PC-9 (cell line): ENCODE measurements at regions not wholly inside any gene's neighbourhood (a gene's known extent, or its start where the extent isn't known, plus 50 kb on each side); places are given as distances from the start of the nearest gene placed in this dataset.

Experiments
- BruUV-seq: library from RNA; stranded (reverse); fragments of 400-500 nt; replicated peaks from 2 replicates; lab custom pipeline; 2021; lab: Mats Ljungman, UMichigan
- CTCF ChIA-PET: fragments of 300-600 bp; sonication (Branson Sonifier 250); formaldehyde crosslinking; loops from one replicate; lab custom pipeline; 2022; ENCODE audit warnings: antibody characterized with exemption; lab: Charles Lee
- POLR2A ChIA-PET: fragments of 300-600 bp; sonication (Branson Sonifier 250); formaldehyde crosslinking; loops from one replicate; lab custom pipeline; 2022; ENCODE audit warnings: antibody characterized with exemption; ENCODE audit not compliant: unreplicated experiment; lab: Charles Lee
- DNase-seq, 2 experiments: peaks; one replicate each; pipeline versions ENCODE4 v3.0.0 to v3.0.0-alpha.2; 2015 to 2022; ENCODE audit warnings: mixed read lengths in 1 of 2
- H2AFZ ChIP-seq: fragments of 200-600 bp; sonication (generic); 2 replicates; pipeline ENCODE4 v1.8.1; 2017; ENCODE audit warnings: antibody characterized with exemption
- H3F3A ChIP-seq: fragments of 200-600 bp; sonication (generic); 2 replicates; pipeline ENCODE4 v1.8.1; 2017; ENCODE audit warnings: antibody characterized with exemption, mild to moderate bottlenecking, low read depth; ENCODE audit not compliant: insufficient read depth
- H3K27ac ChIP-seq: fragments of 200-600 bp; sonication (generic); 2 replicates; pipeline ENCODE4 v1.6.1; 2016; ENCODE audit warnings: mixed run types
- H3K27me3 ChIP-seq: fragments of 200-600 bp; sonication (generic); 2 replicates; pipeline ENCODE4 v1.6.1; 2016; ENCODE audit warnings: low read depth, mixed run types; ENCODE audit not compliant: insufficient read depth
- H3K36me3 ChIP-seq: fragments of 200-600 bp; sonication (generic); 2 replicates; pipeline ENCODE4 v1.6.1; 2016; ENCODE audit warnings: low read depth, mixed run types
- H3K4me1 ChIP-seq: fragments of 200-600 bp; sonication (generic); replicated peaks from 2 replicates; pipeline ENCODE4 v1.6.1; 2016; ENCODE audit warnings: mixed run types; ENCODE audit not compliant: insufficient read depth
- H3K4me2 ChIP-seq: fragments of 200-600 bp; sonication (generic); 2 replicates; pipeline ENCODE4 v1.6.1; 2017; ENCODE audit warnings: mixed run types
- H3K4me3 ChIP-seq: fragments of 200-600 bp; sonication (generic); 2 replicates; pipeline ENCODE4 v1.6.1; 2016; ENCODE audit warnings: mixed run types
- H3K79me2 ChIP-seq: fragments of 200-600 bp; sonication (generic); 2 replicates; pipeline ENCODE4 v1.6.1; 2017; ENCODE audit warnings: low read depth, mixed run types
- H3K9me2 ChIP-seq: fragments of 200-600 bp; sonication (generic); 2 replicates; pipeline ENCODE4 v1.8.1; 2017; ENCODE audit warnings: mild to moderate bottlenecking; ENCODE audit not compliant: insufficient read depth
- H3K9me3 ChIP-seq: fragments of 200-600 bp; sonication (generic); 2 replicates; pipeline ENCODE4 v1.8.1; 2016; ENCODE audit warnings: low read depth; ENCODE audit not compliant: insufficient read depth
- H4K20me1 ChIP-seq: fragments of 200-600 bp; sonication (generic); 2 replicates; pipeline ENCODE4 v1.8.1; 2017; ENCODE audit not compliant: insufficient read depth
- CTCF ChIP-seq: fragments of 200-600 bp; sonication (generic); conservative IDR thresholded peaks from 2 replicates; pipeline ENCODE4 v1.6.1; 2017; ENCODE audit warnings: mixed run types, antibody characterized with exemption, mild to moderate bottlenecking, moderate library complexity
- EZH2 ChIP-seq: fragments of 200-600 bp; sonication (generic); IDR thresholded peaks from 2 replicates; pipeline ENCODE4 v1.8.0; 2017; ENCODE audit warnings: antibody characterized with exemption, low read depth
- intact Hi-C: fragments of 100-400 bp; cut with micrococcal nuclease; formaldehyde crosslinking; loops from one replicate; pipeline ENCODE4 v1.10.0; 2022; ENCODE audit not compliant: unreplicated experiment

DNA sequence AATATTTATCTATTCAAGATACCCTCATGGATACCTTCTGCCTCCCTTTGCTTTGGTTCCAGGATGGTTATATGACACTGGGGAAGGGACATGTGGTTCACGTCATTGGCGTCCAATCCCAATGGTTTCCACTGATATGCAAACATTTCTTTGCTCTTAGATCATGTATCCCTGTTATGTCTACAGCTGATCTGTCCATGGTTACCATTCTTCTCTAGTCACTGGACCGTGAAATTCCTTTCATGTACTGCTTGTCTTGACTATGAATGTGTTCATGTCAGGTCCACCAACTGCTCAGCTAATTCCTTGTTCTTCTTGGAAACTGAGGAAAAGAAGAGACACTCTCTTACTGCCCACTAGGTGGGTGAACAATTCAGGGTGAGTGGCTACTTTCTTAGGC lies 391.1 kb upstream of the ZNF608 start:
- Histone ChIP-seq H3K79me2 (no peaks in the 10 kb centered on the region), H3K9me2 (no peaks in the 10 kb centered on the region), H3K27ac (no peak overlapping the region), H3K36me3 (no peaks in the 10 kb centered on the region), H2AFZ (no peak overlapping the region), H3K4me2 (no peak overlapping the region), H3K9me3 (no peaks in the 10 kb centered on the region; the same call in 1 of the 2 replicates), H3K4me1 (no peaks in the 10 kb centered on the region), H3F3A (no peaks in the 10 kb centered on the region), H3K27me3 (no peaks in the 10 kb centered on the region), H3K4me3 (no peak overlapping the region), H4K20me1 (no peaks in the 10 kb centered on the region)
- ChIA-PET CTCF (no interaction called here), POLR2A (no interaction called here)
- TF ChIP-seq CTCF (no peak), EZH2 (no peak)
- BruUV-seq = no TSS peak
- DNase-seq = no peak
- intact Hi-C loops = no loop called here

GRCh38 chr5:125138266-125138665 lies 391.8 kb upstream of the ZNF608 start:
- no peak for DNase-seq
- TF ChIP-seq EZH2 (no peak), CTCF (no peak)
- H3K9me3 ChIP-seq = no peaks in the 10 kb centered on the region
- POLR2A ChIA-PET = no interaction called here
- no peaks in the 10 kb centered on the region for H4K20me1 ChIP-seq
- H3K36me3 ChIP-seq = no peaks in the 10 kb centered on the region
- H3K27me3 ChIP-seq = no peaks in the 10 kb centered on the region
- H2AFZ ChIP-seq = no peak overlapping the region
- no peak overlapping the region for H3K4me3 ChIP-seq
- H3K4me1 ChIP-seq = no peaks in the 10 kb centered on the region
- H3K27ac ChIP-seq = no peak overlapping the region
- BruUV-seq = no TSS peak
- H3K4me2 ChIP-seq = no peak overlapping the region
- H3F3A ChIP-seq = no peaks in the 10 kb centered on the region
- no peaks in the 10 kb centered on the region for H3K9me2 ChIP-seq
- intact Hi-C loops = no loop called here
- CTCF ChIA-PET = no interaction called here
- H3K79me2 ChIP-seq = no peaks in the 10 kb centered on the region

DNA sequence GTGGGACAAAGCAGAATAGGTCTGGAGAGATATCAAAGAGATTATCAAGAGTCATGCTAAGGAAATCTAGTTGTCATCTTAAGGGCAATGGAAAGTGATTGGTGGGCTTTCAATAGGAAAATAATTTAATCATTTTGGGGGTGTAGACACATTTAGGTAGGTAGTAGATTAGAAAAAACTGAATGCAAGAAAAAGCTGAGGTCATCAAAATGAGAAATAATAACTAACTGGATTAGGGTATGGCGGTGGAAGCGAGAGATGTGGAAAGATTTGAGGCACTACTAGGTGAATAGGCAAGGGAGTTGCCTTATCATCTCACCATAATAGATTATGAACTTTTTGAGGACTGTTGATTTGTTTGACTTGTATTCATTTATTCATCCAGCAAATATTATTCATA lies 393.2 kb upstream of the ZNF608 start:
- no peak overlapping the region for H3K4me2 ChIP-seq
- CTCF ChIA-PET = no interaction called here
- intact Hi-C loops = no loop called here
- H3K9me3 ChIP-seq = no peaks in the 10 kb centered on the region
- H2AFZ ChIP-seq = no peak overlapping the region
- no peaks in the 10 kb centered on the region for H4K20me1 ChIP-seq
- no peak overlapping the region for H3K27ac ChIP-seq
- POLR2A ChIA-PET = no interaction called here
- H3K4me3 ChIP-seq = no peak overlapping the region
- TF ChIP-seq EZH2 (no peak), CTCF (no peak)
- no peaks in the 10 kb centered on the region for H3K79me2 ChIP-seq
- no TSS peak for BruUV-seq
- no peaks in the 10 kb centered on the region for H3K4me1 ChIP-seq
- no peaks in the 10 kb centered on the region for H3F3A ChIP-seq
- no peaks in the 10 kb centered on the region for H3K27me3 ChIP-seq
- DNase-seq = no peak
- H3K36me3 ChIP-seq = no peaks in the 10 kb centered on the region
- H3K9me2 ChIP-seq = no peaks in the 10 kb centered on the region
